Right lobe of liver (tissue), 4 donors: ENCODE measurements at regions not wholly inside any gene's neighbourhood (a gene's known extent, or its start where the extent isn't known, plus 50 kb on each side); places are given as distances from the start of the nearest gene placed in this dataset.

Experiments
- POLR2A ChIP-seq: fragments of 450-650 bp; IDR thresholded peaks from one replicate; pipeline ENCODE4 v1.6.1; 2017; ENCODE audit warnings: antibody characterized with exemption, mild to moderate bottlenecking
- TF ChIP-seq, protein P1 (sequence below), 4 donors: fragments of 200-600 bp in 3 of 4; fragments of 450-650 bp in 1 of 4; IDR thresholded peaks; one replicate each; pipeline versions ENCODE4 v1.5.1 to v1.8.0; 2016 to 2022; ENCODE audit warnings: antibody characterized with exemption in 4 of 4, mild to moderate bottlenecking in 2 of 4
- donor health status: DM: no; HTN: no; CAD: no.
- donor health status: DM: no; HTN: no; CAD: no.
- donor health status: DM: no; HTN: yes; CAD: no.

GRCh38 chr10:6339891-6340290 lies 137.2 kb downstream of the PFKFB3 start:
- TF ChIP-seq, protein P1, sequence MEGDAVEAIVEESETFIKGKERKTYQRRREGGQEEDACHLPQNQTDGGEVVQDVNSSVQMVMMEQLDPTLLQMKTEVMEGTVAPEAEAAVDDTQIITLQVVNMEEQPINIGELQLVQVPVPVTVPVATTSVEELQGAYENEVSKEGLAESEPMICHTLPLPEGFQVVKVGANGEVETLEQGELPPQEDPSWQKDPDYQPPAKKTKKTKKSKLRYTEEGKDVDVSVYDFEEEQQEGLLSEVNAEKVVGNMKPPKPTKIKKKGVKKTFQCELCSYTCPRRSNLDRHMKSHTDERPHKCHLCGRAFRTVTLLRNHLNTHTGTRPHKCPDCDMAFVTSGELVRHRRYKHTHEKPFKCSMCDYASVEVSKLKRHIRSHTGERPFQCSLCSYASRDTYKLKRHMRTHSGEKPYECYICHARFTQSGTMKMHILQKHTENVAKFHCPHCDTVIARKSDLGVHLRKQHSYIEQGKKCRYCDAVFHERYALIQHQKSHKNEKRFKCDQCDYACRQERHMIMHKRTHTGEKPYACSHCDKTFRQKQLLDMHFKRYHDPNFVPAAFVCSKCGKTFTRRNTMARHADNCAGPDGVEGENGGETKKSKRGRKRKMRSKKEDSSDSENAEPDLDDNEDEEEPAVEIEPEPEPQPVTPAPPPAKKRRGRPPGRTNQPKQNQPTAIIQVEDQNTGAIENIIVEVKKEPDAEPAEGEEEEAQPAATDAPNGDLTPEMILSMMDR (IDR thresholded peaks at IDR 0.05) = no peak
- no peak for TF ChIP-seq POLR2A
